Adrenal gland (tissue), 5 donors: ENCODE measurements at regions not wholly inside any gene's neighbourhood (a gene's known extent, or its start where the extent isn't known, plus 50 kb on each side); places are given as distances from the start of the nearest gene placed in this dataset.

ENCODE experiments used
- POLR2A ChIP-seq, 2 donors: fragments of 450-650 bp; IDR thresholded peaks; one replicate each; pipeline ENCODE4 v1.6.1; 2017; ENCODE audit warnings: antibody characterized with exemption in 2 of 2, mild to moderate bottlenecking in 2 of 2, moderate library complexity in 1 of 2
- TF ChIP-seq, protein P1 (sequence below), 6 experiments: fragments of 450-650 bp in 4 of 6; fragments of 200-600 bp in 2 of 6; sonication (generic) in 1 of 6; IDR thresholded peaks; 1 replicate in 5 of 6; 2 replicates in 1 of 6; pipeline versions ENCODE4 v1.5.1 to v1.8.0; 2016 to 2021; ENCODE audit warnings: antibody characterized with exemption in 6 of 6, mild to moderate bottlenecking in 2 of 6, moderate library complexity in 1 of 6
- donor health status: DM: no; HTN: no; CAD: no.

- TF ChIP-seq, protein P1, sequence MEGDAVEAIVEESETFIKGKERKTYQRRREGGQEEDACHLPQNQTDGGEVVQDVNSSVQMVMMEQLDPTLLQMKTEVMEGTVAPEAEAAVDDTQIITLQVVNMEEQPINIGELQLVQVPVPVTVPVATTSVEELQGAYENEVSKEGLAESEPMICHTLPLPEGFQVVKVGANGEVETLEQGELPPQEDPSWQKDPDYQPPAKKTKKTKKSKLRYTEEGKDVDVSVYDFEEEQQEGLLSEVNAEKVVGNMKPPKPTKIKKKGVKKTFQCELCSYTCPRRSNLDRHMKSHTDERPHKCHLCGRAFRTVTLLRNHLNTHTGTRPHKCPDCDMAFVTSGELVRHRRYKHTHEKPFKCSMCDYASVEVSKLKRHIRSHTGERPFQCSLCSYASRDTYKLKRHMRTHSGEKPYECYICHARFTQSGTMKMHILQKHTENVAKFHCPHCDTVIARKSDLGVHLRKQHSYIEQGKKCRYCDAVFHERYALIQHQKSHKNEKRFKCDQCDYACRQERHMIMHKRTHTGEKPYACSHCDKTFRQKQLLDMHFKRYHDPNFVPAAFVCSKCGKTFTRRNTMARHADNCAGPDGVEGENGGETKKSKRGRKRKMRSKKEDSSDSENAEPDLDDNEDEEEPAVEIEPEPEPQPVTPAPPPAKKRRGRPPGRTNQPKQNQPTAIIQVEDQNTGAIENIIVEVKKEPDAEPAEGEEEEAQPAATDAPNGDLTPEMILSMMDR (IDR thresholded peaks at IDR 0.05) = no peak
- TF ChIP-seq POLR2A (IDR thresholded peaks at IDR 0.05) = no peak
Measured at GRCh38 chr10:3682745-3683144, 102.3 kb downstream of the KLF6 start.
